Calu3 (cell line): ENCODE measurements at regions not wholly inside any gene's neighbourhood (a gene's known extent, or its start where the extent isn't known, plus 50 kb on each side); places are given as distances from the start of the nearest gene placed in this dataset.

Experiments used
- BruUV-seq: library from RNA; stranded (reverse); fragments of 400-500 nt; replicated peaks from 2 replicates; lab custom pipeline; 2021; lab: Mats Ljungman, UMichigan
- CTCF ChIA-PET: fragments of 300-600 bp; sonication (Branson Sonifier 250); formaldehyde crosslinking; loops from one replicate; lab custom pipeline; 2022; ENCODE audit warnings: antibody characterized with exemption; lab: Charles Lee
- DNase-seq: peaks from one replicate; pipeline ENCODE4 v3.0.0; 2022
- H3K27ac Mint-ChIP-seq: one replicate; pipeline ENCODE4 v1.8.0; 2022; ENCODE audit warnings: mixed read lengths; ENCODE audit not compliant: unreplicated experiment
- H3K27me3 Mint-ChIP-seq: one replicate; pipeline ENCODE4 v1.8.0; 2022; ENCODE audit warnings: mixed read lengths; ENCODE audit not compliant: unreplicated experiment
- H3K36me3 Mint-ChIP-seq: one replicate; pipeline ENCODE4 v1.8.0; 2022; ENCODE audit warnings: mild to moderate bottlenecking, moderate library complexity, mixed read lengths; ENCODE audit not compliant: insufficient read depth, unreplicated experiment
- H3K4me1 Mint-ChIP-seq: one replicate; pipeline ENCODE4 v1.8.0; 2022; ENCODE audit warnings: mild to moderate bottlenecking, low read depth, mixed read lengths; ENCODE audit not compliant: unreplicated experiment
- H3K4me3 Mint-ChIP-seq: one replicate; pipeline ENCODE4 v1.8.0; 2022; ENCODE audit warnings: mild to moderate bottlenecking, low read depth, moderate library complexity, mixed read lengths; ENCODE audit not compliant: unreplicated experiment
- H3K9me3 Mint-ChIP-seq: one replicate; pipeline ENCODE4 v1.8.0; 2022; ENCODE audit warnings: low read depth, mixed read lengths; ENCODE audit not compliant: unreplicated experiment
- CTCF ChIP-seq: fragments of 200-600 bp; IDR thresholded peaks from one replicate; pipeline ENCODE4 v1.8.0; 2022; ENCODE audit warnings: antibody characterized with exemption; ENCODE audit not compliant: unreplicated experiment
- intact Hi-C: fragments of 100-400 bp; cut with micrococcal nuclease; formaldehyde crosslinking; loops from one replicate; pipeline ENCODE4 v1.10.0; 2022; ENCODE audit not compliant: unreplicated experiment

GRCh38 chr1:208788013-208788540, 543.9 kb upstream of the PLXNA2 start:
- TF ChIP-seq CTCF: no peak
- peaks cover 4% of the 10 kb centered on the region for H3K9me3 Mint-ChIP-seq
- BruUV-seq: no TSS peak
- intact Hi-C loops: no loop called here
- H3K4me1 Mint-ChIP-seq: no peaks in the 10 kb centered on the region
- no peak overlapping the region for H3K4me3 Mint-ChIP-seq
- CTCF ChIA-PET: interaction anchor here (0.6 kb wide), 1 partner anchor 109 kb away, joined by 6 read pairs; no protein-coding TSS in a partner anchor
- no peak for DNase-seq
- no peaks in the 10 kb centered on the region for H3K36me3 Mint-ChIP-seq
- H3K27ac Mint-ChIP-seq: no peak overlapping the region
- no peaks in the 10 kb centered on the region for H3K27me3 Mint-ChIP-seq

- Mint-ChIP-seq H3K27me3 (no peaks in the 10 kb centered on the region), H3K27ac (no peak overlapping the region), H3K36me3 (no peaks in the 10 kb centered on the region), H3K9me3 (no peaks in the 10 kb centered on the region), H3K4me3 (no peak overlapping the region), H3K4me1 (no peaks in the 10 kb centered on the region)
- no TSS peak for BruUV-seq
- intact Hi-C loops: no loop called here
- CTCF ChIA-PET: no interaction called here
- TF ChIP-seq CTCF: no peak
- DNase-seq: no peak
These were observed 547.3 kb upstream of the PLXNA2 start for GRCh38 chr1:208791456-208791855.

- Mint-ChIP-seq H3K36me3 (no peaks in the 10 kb centered on the region), H3K9me3 (no peaks in the 10 kb centered on the region), H3K4me1 (no peaks in the 10 kb centered on the region), H3K4me3 (no peak overlapping the region), H3K27me3 (peaks cover under 1% of the 10 kb centered on the region), H3K27ac (no peak overlapping the region)
- TF ChIP-seq CTCF: no peak
- intact Hi-C loops: no loop called here
- no TSS peak for BruUV-seq
- DNase-seq: no peak
- CTCF ChIA-PET: no interaction called here
These were observed 549.7 kb upstream of the PLXNA2 start for GRCh38 chr1:208793861-208794345.

GRCh38 chr1:208799186-208799585, 555.0 kb upstream of the PLXNA2 start:
- intact Hi-C loops: no loop called here
- no peak for DNase-seq
- no peaks in the 10 kb centered on the region for H3K9me3 Mint-ChIP-seq
- peaks cover 12% of the 10 kb centered on the region for H3K27me3 Mint-ChIP-seq
- no peaks in the 10 kb centered on the region for H3K4me1 Mint-ChIP-seq
- no peaks in the 10 kb centered on the region for H3K36me3 Mint-ChIP-seq
- H3K27ac Mint-ChIP-seq: no peak overlapping the region
- CTCF ChIA-PET: no interaction called here
- TF ChIP-seq CTCF: no peak
- H3K4me3 Mint-ChIP-seq: no peak overlapping the region
- BruUV-seq: no TSS peak
